GM23338 (cell line): ENCODE measurements at regions not wholly inside any gene's neighbourhood (a gene's known extent, or its start where the extent isn't known, plus 50 kb on each side); places are given as distances from the start of the nearest gene placed in this dataset.

Experiments used
- ATAC-seq: fragments of 200-7000 bp; cut with Tn5 transposase; 3 replicates; pipeline ENCODE4 v1.9.1; 2020
- DNase-seq: peaks from one replicate; pipeline ENCODE4 v3.0.0-alpha.2; 2015; ENCODE audit warnings: low spot score
- H2AFZ ChIP-seq: fragments of 200-600 bp; sonication (generic); 2 replicates; pipeline ENCODE4 v1.8.0; 2016; ENCODE audit warnings: antibody characterized with exemption, mild to moderate bottlenecking, moderate library complexity
- H3F3A ChIP-seq: fragments of 200-600 bp; sonication (generic); replicated peaks from 2 replicates; pipeline ENCODE4 v1.8.0; 2017; ENCODE audit warnings: antibody characterized with exemption, mixed run types, low read depth
- H3K27ac ChIP-seq: fragments of 200-600 bp; sonication (generic); 2 replicates; pipeline ENCODE4 v1.6.1; 2016; ENCODE audit warnings: low read depth
- H3K27me3 ChIP-seq: fragments of 200-600 bp; sonication (generic); 2 replicates; pipeline ENCODE4 v1.8.0; 2016; ENCODE audit warnings: mild to moderate bottlenecking, mixed run types, moderate library complexity; ENCODE audit not compliant: insufficient read depth
- H3K36me3 ChIP-seq: fragments of 200-600 bp; sonication (generic); 2 replicates; pipeline ENCODE4 v1.8.0; 2016; ENCODE audit warnings: mild to moderate bottlenecking; ENCODE audit not compliant: insufficient read depth
- H3K4me1 ChIP-seq: fragments of 200-600 bp; sonication (generic); 2 replicates; pipeline ENCODE4 v1.8.0; 2016; ENCODE audit warnings: mild to moderate bottlenecking, moderate library complexity; ENCODE audit not compliant: insufficient read depth
- H3K4me2 ChIP-seq: fragments of 200-600 bp; sonication (generic); 2 replicates; pipeline ENCODE4 v1.7.1; 2017; ENCODE audit warnings: mixed run types
- H3K4me3 ChIP-seq: fragments of 200-600 bp; sonication (generic); 2 replicates; pipeline ENCODE4 v1.6.1; 2016; ENCODE audit warnings: mixed run types
- H3K79me2 ChIP-seq: fragments of 200-600 bp; sonication (generic); replicated peaks from 2 replicates; pipeline ENCODE4 v1.8.0; 2017; ENCODE audit warnings: mild to moderate bottlenecking; ENCODE audit not compliant: insufficient read depth
- H3K9me2 ChIP-seq: fragments of 200-600 bp; sonication (generic); 2 replicates; pipeline ENCODE4 v1.8.0; 2017; ENCODE audit not compliant: insufficient read depth
- H4K20me1 ChIP-seq: fragments of 200-600 bp; sonication (generic); replicated peaks from 2 replicates; pipeline ENCODE4 v1.8.0; 2017; ENCODE audit warnings: mild to moderate bottlenecking; ENCODE audit not compliant: insufficient read depth
- H3K27ac Mint-ChIP-seq: 2 replicates; pipeline ENCODE4 v1.8.0; 2020; ENCODE audit warnings: inconsistent platforms, mild to moderate bottlenecking, moderate library complexity, mixed read lengths
- H3K27me3 Mint-ChIP-seq: 3 replicates; pipeline ENCODE4 v1.8.0; 2022; ENCODE audit warnings: low read depth, mild to moderate bottlenecking, moderate library complexity, mixed read lengths, inconsistent platforms; ENCODE audit not compliant: insufficient read depth, poor library complexity
- H3K36me3 Mint-ChIP-seq: 3 replicates; pipeline ENCODE4 v1.8.0; 2021; ENCODE audit warnings: low read depth, mild to moderate bottlenecking, inconsistent platforms, moderate library complexity, mixed read lengths
- H3K4me1 Mint-ChIP-seq: 3 replicates; pipeline ENCODE4 v1.8.0; 2020; ENCODE audit warnings: mild to moderate bottlenecking, inconsistent platforms, mixed read lengths
- H3K4me3 Mint-ChIP-seq: 3 replicates; pipeline ENCODE4 v1.8.0; 2021; ENCODE audit warnings: moderate library complexity, mild to moderate bottlenecking, inconsistent platforms, mixed read lengths
- H3K9me3 Mint-ChIP-seq: 3 replicates; pipeline ENCODE4 v1.8.0; 2020; ENCODE audit warnings: moderate library complexity, mild to moderate bottlenecking, inconsistent platforms, mixed read lengths
- CREB1 ChIP-seq: fragments of 250-450 bp; sonication (Bioruptor Pico); IDR thresholded peaks from 2 replicates; pipeline ENCODE4 v1.5.0; 2020; ENCODE audit warnings: low read depth, mild to moderate bottlenecking, moderate library complexity
- CTCF ChIP-seq, 2 experiments: fragments of 200-600 bp in 1 of 2; sonication (generic) in 1 of 2; conservative IDR thresholded peaks; 2 replicates each; pipeline versions ENCODE4 v1.5.1 to v1.6.1; 2016 to 2017; ENCODE audit warnings: antibody characterized with exemption in 2 of 2, low read depth in 2 of 2, mild to moderate bottlenecking in 2 of 2, moderate library complexity in 1 of 2
- EZH2 ChIP-seq: fragments of 200-600 bp; sonication (generic); IDR thresholded peaks from one replicate; pipeline ENCODE4 v1.8.0; 2017; ENCODE audit warnings: antibody characterized with exemption, mild to moderate bottlenecking, low read depth; ENCODE audit not compliant: unreplicated experiment
- EZH2phosphoT487 ChIP-seq: fragments of 200-600 bp; sonication (generic); IDR thresholded peaks from one replicate; pipeline ENCODE4 v1.8.1; 2018; ENCODE audit warnings: antibody characterized with exemption; ENCODE audit not compliant: unreplicated experiment
- JUNB ChIP-seq: IDR thresholded peaks from one replicate; pipeline ENCODE4 v1.6.1; 2016; ENCODE audit warnings: antibody characterized with exemption; ENCODE audit not compliant: unreplicated experiment
- NANOG ChIP-seq: IDR thresholded peaks from 2 replicates; pipeline ENCODE4 v1.6.1; 2016; ENCODE audit warnings: antibody characterized with exemption, borderline replicate concordance
- POLR2AphosphoS5 ChIP-seq: IDR thresholded peaks from 2 replicates; pipeline ENCODE4 v1.6.1; 2016; ENCODE audit warnings: antibody characterized with exemption, low read depth
- REST ChIP-seq: IDR thresholded peaks from one replicate; pipeline ENCODE4 v1.6.1; 2018; ENCODE audit warnings: antibody characterized with exemption; ENCODE audit not compliant: unreplicated experiment
- STAT1 ChIP-seq: IDR thresholded peaks from one replicate; pipeline ENCODE4 v1.6.1; 2016; ENCODE audit warnings: antibody characterized with exemption; ENCODE audit not compliant: unreplicated experiment
- ZNF331 ChIP-seq: fragments of 250-450 bp; sonication (Bioruptor Pico); IDR thresholded peaks from 2 replicates; pipeline ENCODE4 v1.5.0; 2020; ENCODE audit warnings: low read depth, mild to moderate bottlenecking, moderate library complexity
- ZNF462 ChIP-seq: fragments of 250-450 bp; sonication (Bioruptor Pico); IDR thresholded peaks from 2 replicates; pipeline ENCODE4 v1.5.0; 2020; ENCODE audit warnings: mild to moderate bottlenecking, moderate library complexity

GRCh38 chr3:154660811-154661210 is 230.8 kb upstream of the GPR149 start:
- Histone ChIP-seq H4K20me1 (no peaks in the 10 kb centered on the region), H3K36me3 (no peaks in the 10 kb centered on the region), H3K27ac (no peak overlapping the region), H3K4me3 (no peak overlapping the region), H3K4me1 (peaks cover 14% of the 10 kb centered on the region), H3K9me2 (peaks cover 2% of the 10 kb centered on the region; the same call in 1 of the 2 replicates), H3F3A (no peaks in the 10 kb centered on the region), H2AFZ (no peak overlapping the region), H3K27me3 (no peaks in the 10 kb centered on the region), H3K79me2 (no peaks in the 10 kb centered on the region), H3K4me2 (no peak overlapping the region)
- Mint-ChIP-seq H3K27ac (no peak overlapping the region), H3K9me3 (no peaks in the 10 kb centered on the region), H3K4me3 (no peak overlapping the region), H3K27me3 (peaks cover 3% of the 10 kb centered on the region), H3K4me1 (peaks cover 8% of the 10 kb centered on the region), H3K36me3 (no peaks in the 10 kb centered on the region)
- ATAC-seq (no peak), DNase-seq (no peak)
- TF ChIP-seq ZNF331 (CRISPR knock-in tag), result no peak
- no peak for TF ChIP-seq JUNB
- TF ChIP-seq EZH2, result no peak
- TF ChIP-seq STAT1, result no peak

- ATAC-seq (no peak), DNase-seq (no peak)
- Mint-ChIP-seq H3K9me3 (no peaks in the 10 kb centered on the region), H3K27me3 (peaks cover 5% of the 10 kb centered on the region), H3K4me1 (peaks cover 8% of the 10 kb centered on the region), H3K27ac (no peak overlapping the region), H3K36me3 (no peaks in the 10 kb centered on the region), H3K4me3 (no peak overlapping the region)
- TF ChIP-seq EZH2, result no peak
- no peak for TF ChIP-seq STAT1
- TF ChIP-seq REST, result no peak
- TF ChIP-seq ZNF331 (CRISPR knock-in tag), result no peak
- no peak for TF ChIP-seq POLR2AphosphoS5
- no peak for TF ChIP-seq CTCF (conservative IDR thresholded peaks at IDR 0.05; ENCODE audit: low read depth in 2 of 2)
- TF ChIP-seq CREB1, result no peak
- no peak for TF ChIP-seq NANOG
- no peak for TF ChIP-seq JUNB
- TF ChIP-seq EZH2phosphoT487, result no peak
- no peak for TF ChIP-seq ZNF462
- Histone ChIP-seq H4K20me1 (no peaks in the 10 kb centered on the region), H3K4me1 (peaks cover 18% of the 10 kb centered on the region), H3K27me3 (no peaks in the 10 kb centered on the region), H3F3A (no peaks in the 10 kb centered on the region), H3K36me3 (no peaks in the 10 kb centered on the region), H3K27ac (no peak overlapping the region), H2AFZ (no peak overlapping the region), H3K79me2 (no peaks in the 10 kb centered on the region), H3K4me2 (no peak overlapping the region), H3K9me2 (peaks cover 2% of the 10 kb centered on the region; the same call in 1 of the 2 replicates), H3K4me3 (no peak overlapping the region)
Measured at GRCh38 chr3:154658000-154658399, 228.0 kb upstream of the GPR149 start.
